H1 (cell line): ENCODE measurements at regions not wholly inside any gene's neighbourhood (a gene's known extent, or its start where the extent isn't known, plus 50 kb on each side); places are given as distances from the start of the nearest gene placed in this dataset.

Experiments
- CTBP2 ChIP-seq: IDR thresholded peaks from 2 replicates; pipeline ENCODE4 v1.7.0; 2011; ENCODE audit warnings: borderline replicate concordance, mild to moderate bottlenecking, moderate library complexity, mixed read lengths, low read length; ENCODE audit not compliant: insufficient read depth, insufficient read length
- HDAC6 ChIP-seq: IDR thresholded peaks from one replicate; pipeline ENCODE4 v1.7.1; 2012; ENCODE audit warnings: low read depth, mild to moderate bottlenecking, inconsistent platforms, low read length, moderate library complexity
- KDM5A ChIP-seq: fragments of 200-600 bp; IDR thresholded peaks from 2 replicates; pipeline ENCODE4 v1.7.1; 2012; ENCODE audit warnings: mild to moderate bottlenecking, low read length, inconsistent platforms, mixed read lengths
- SIN3A ChIP-seq, 2 experiments: IDR thresholded peaks in 1 of 2; conservative IDR thresholded peaks in 1 of 2; 2 replicates each; pipeline ENCODE4 v1.6.1; 2011 to 2012; ENCODE audit warnings: low read length in 2 of 2, improper control_type of control experiment in 1 of 2, low read depth in 1 of 2, mild to moderate bottlenecking in 1 of 2
- TF ChIP-seq, protein P1 (sequence below): fragments of 300-600 bp; sonication (generic); IDR thresholded peaks from 2 replicates; pipeline ENCODE4 v1.7.1; 2012; ENCODE audit warnings: low read length, moderate library complexity, mild to moderate bottlenecking, inconsistent platforms; ENCODE audit not compliant: insufficient replicate concordance

DNA sequence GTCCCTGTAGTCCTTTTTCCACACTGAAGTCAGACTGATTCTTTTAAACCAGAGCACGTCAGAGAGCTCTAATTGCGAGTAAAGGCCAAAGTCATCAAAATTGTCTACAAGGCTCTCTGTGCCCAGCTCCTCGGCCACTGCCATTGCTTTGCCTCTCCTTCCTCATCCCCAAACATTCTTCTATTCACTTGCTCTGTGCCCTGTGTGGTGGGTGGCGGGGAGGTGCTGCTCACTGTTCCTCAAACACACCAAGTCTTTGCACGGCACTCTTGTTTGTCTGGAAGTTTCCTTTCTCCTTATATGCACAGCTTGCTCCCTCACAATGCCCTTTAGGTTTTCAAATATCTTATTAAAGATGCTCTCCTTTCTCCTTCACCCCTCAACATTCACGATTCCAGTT is 100.1 kb upstream of the FSHR start (continued):
- TF ChIP-seq, protein P1, sequence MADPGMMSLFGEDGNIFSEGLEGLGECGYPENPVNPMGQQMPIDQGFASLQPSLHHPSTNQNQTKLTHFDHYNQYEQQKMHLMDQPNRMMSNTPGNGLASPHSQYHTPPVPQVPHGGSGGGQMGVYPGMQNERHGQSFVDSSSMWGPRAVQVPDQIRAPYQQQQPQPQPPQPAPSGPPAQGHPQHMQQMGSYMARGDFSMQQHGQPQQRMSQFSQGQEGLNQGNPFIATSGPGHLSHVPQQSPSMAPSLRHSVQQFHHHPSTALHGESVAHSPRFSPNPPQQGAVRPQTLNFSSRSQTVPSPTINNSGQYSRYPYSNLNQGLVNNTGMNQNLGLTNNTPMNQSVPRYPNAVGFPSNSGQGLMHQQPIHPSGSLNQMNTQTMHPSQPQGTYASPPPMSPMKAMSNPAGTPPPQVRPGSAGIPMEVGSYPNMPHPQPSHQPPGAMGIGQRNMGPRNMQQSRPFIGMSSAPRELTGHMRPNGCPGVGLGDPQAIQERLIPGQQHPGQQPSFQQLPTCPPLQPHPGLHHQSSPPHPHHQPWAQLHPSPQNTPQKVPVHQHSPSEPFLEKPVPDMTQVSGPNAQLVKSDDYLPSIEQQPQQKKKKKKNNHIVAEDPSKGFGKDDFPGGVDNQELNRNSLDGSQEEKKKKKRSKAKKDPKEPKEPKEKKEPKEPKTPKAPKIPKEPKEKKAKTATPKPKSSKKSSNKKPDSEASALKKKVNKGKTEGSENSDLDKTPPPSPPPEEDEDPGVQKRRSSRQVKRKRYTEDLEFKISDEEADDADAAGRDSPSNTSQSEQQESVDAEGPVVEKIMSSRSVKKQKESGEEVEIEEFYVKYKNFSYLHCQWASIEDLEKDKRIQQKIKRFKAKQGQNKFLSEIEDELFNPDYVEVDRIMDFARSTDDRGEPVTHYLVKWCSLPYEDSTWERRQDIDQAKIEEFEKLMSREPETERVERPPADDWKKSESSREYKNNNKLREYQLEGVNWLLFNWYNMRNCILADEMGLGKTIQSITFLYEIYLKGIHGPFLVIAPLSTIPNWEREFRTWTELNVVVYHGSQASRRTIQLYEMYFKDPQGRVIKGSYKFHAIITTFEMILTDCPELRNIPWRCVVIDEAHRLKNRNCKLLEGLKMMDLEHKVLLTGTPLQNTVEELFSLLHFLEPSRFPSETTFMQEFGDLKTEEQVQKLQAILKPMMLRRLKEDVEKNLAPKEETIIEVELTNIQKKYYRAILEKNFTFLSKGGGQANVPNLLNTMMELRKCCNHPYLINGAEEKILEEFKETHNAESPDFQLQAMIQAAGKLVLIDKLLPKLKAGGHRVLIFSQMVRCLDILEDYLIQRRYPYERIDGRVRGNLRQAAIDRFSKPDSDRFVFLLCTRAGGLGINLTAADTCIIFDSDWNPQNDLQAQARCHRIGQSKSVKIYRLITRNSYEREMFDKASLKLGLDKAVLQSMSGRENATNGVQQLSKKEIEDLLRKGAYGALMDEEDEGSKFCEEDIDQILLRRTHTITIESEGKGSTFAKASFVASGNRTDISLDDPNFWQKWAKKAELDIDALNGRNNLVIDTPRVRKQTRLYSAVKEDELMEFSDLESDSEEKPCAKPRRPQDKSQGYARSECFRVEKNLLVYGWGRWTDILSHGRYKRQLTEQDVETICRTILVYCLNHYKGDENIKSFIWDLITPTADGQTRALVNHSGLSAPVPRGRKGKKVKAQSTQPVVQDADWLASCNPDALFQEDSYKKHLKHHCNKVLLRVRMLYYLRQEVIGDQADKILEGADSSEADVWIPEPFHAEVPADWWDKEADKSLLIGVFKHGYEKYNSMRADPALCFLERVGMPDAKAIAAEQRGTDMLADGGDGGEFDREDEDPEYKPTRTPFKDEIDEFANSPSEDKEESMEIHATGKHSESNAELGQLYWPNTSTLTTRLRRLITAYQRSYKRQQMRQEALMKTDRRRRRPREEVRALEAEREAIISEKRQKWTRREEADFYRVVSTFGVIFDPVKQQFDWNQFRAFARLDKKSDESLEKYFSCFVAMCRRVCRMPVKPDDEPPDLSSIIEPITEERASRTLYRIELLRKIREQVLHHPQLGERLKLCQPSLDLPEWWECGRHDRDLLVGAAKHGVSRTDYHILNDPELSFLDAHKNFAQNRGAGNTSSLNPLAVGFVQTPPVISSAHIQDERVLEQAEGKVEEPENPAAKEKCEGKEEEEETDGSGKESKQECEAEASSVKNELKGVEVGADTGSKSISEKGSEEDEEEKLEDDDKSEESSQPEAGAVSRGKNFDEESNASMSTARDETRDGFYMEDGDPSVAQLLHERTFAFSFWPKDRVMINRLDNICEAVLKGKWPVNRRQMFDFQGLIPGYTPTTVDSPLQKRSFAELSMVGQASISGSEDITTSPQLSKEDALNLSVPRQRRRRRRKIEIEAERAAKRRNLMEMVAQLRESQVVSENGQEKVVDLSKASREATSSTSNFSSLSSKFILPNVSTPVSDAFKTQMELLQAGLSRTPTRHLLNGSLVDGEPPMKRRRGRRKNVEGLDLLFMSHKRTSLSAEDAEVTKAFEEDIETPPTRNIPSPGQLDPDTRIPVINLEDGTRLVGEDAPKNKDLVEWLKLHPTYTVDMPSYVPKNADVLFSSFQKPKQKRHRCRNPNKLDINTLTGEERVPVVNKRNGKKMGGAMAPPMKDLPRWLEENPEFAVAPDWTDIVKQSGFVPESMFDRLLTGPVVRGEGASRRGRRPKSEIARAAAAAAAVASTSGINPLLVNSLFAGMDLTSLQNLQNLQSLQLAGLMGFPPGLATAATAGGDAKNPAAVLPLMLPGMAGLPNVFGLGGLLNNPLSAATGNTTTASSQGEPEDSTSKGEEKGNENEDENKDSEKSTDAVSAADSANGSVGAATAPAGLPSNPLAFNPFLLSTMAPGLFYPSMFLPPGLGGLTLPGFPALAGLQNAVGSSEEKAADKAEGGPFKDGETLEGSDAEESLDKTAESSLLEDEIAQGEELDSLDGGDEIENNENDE = no peak
- no peak for TF ChIP-seq HDAC6
- no peak for TF ChIP-seq KDM5A
- TF ChIP-seq SIN3A (conservative IDR thresholded peaks at IDR 0.05 in 1 of 2, IDR thresholded peaks at IDR 0.05 in 1 of 2; ENCODE audit: low read depth in 1 of 2, low read length in 2 of 2) = no peak
- TF ChIP-seq CTBP2 = no peak
